ENCODE measurements at regions not wholly inside any gene's neighbourhood (a gene's known extent, or its start where the extent isn't known, plus 50 kb on each side); places are given as distances from the start of the nearest gene placed in this dataset.

DNA sequence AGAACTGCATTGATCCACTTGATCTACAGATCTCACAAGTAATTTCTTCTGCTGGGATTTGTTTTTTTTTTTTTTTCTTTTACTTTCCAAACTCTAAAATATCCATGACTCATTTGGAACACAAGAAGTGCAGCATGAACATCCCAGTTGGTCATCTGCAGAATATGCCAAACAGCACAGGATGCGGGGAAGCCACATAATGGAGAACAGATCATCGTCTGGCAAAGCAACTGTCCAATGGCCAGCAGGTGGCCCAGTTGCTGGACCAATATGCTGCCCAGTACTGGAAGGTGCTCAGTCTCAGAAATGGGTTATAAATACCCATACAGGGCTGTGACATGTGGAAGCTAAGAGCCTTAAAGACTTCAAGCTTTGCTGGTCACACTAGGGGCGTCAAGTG is 221.3 kb upstream of the TAS2R1 start:
- TF ChIP-seq CTCF (IDR thresholded peaks at IDR 0.05) (no peak), POLR2AphosphoS5 (IDR thresholded peaks at IDR 0.05; ENCODE audit: insufficient read depth in 1 of 2, low read depth in 1 of 2) (no peak)
